BE2C (cell line): ENCODE measurements at regions not wholly inside any gene's neighbourhood (a gene's known extent, or its start where the extent isn't known, plus 50 kb on each side); places are given as distances from the start of the nearest gene placed in this dataset.

ENCODE experiments used
- DNase-seq: peaks from one replicate; pipeline ENCODE4 v3.0.0-alpha.2; 2020
- H3K27me3 ChIP-seq: fragments of 250-450 bp; sonication (Bioruptor Pico); 2 replicates; pipeline ENCODE4 v1.5.1; 2020; ENCODE audit warnings: mild to moderate bottlenecking
- H3K36me3 ChIP-seq: fragments of 250-450 bp; sonication (Bioruptor Pico); 2 replicates; pipeline ENCODE4 v1.5.1; 2020; ENCODE audit warnings: mild to moderate bottlenecking
- H3K4me1 ChIP-seq: fragments of 250-450 bp; sonication (Bioruptor Pico); 2 replicates; pipeline ENCODE4 v1.5.1; 2020
- H3K4me3 ChIP-seq: 2 replicates; pipeline ENCODE4 v1.5.1; 2011; ENCODE audit warnings: low read depth, low read length
- H3K9me3 ChIP-seq: fragments of 250-450 bp; sonication (Bioruptor Pico); 2 replicates; pipeline ENCODE4 v1.5.1; 2020
- CTCF ChIP-seq: IDR thresholded peaks from 2 replicates; pipeline ENCODE4 v1.5.1; 2012; ENCODE audit warnings: mild to moderate bottlenecking, low read depth, low read length

- Histone ChIP-seq H3K9me3 (no peaks in the 10 kb centered on the region), H3K27me3 (peaks cover 34% of the 10 kb centered on the region), H3K4me1 (no peaks in the 10 kb centered on the region), H3K36me3 (no peaks in the 10 kb centered on the region), H3K4me3 (no peak overlapping the region)
- no peak for DNase-seq
- TF ChIP-seq CTCF: no peak
Measured at GRCh38 chr12:132415327-132416120, 74.4 kb upstream of the FBRSL1 start.

- H3K36me3 ChIP-seq: no peaks in the 10 kb centered on the region
- TF ChIP-seq CTCF: peak; percentile 93
- H3K9me3 ChIP-seq: no peaks in the 10 kb centered on the region
- peak; percentile 91 for DNase-seq
- H3K27me3 ChIP-seq: peaks cover 34% of the 10 kb centered on the region
- no peak overlapping the region for H3K4me3 ChIP-seq
- H3K4me1 ChIP-seq: no peaks in the 10 kb centered on the region
Measured at GRCh38 chr12:132414634-132415326, 75.2 kb upstream of the FBRSL1 start.

GRCh38 chr12:132413931-132414588, 75.9 kb upstream of the FBRSL1 start:
- H3K36me3 ChIP-seq: no peaks in the 10 kb centered on the region
- H3K4me1 ChIP-seq: no peaks in the 10 kb centered on the region
- H3K9me3 ChIP-seq: no peaks in the 10 kb centered on the region
- H3K4me3 ChIP-seq: no peak overlapping the region
- DNase-seq: peak; percentile 56
- peak; percentile 68 for TF ChIP-seq CTCF
- peaks cover 31% of the 10 kb centered on the region for H3K27me3 ChIP-seq

- H3K4me1 ChIP-seq: no peaks in the 10 kb centered on the region
- TF ChIP-seq CTCF: no peak
- DNase-seq: no peak
- H3K36me3 ChIP-seq: no peaks in the 10 kb centered on the region
- H3K27me3 ChIP-seq: peaks cover 40% of the 10 kb centered on the region
- H3K4me3 ChIP-seq: no peak overlapping the region
- H3K9me3 ChIP-seq: no peaks in the 10 kb centered on the region
Measured at GRCh38 chr12:132411457-132411856, 78.5 kb upstream of the FBRSL1 start.

- Histone ChIP-seq H3K9me3 (no peaks in the 10 kb centered on the region), H3K4me3 (no peak overlapping the region), H3K4me1 (no peaks in the 10 kb centered on the region), H3K36me3 (no peaks in the 10 kb centered on the region), H3K27me3 (peaks cover 40% of the 10 kb centered on the region)
- DNase-seq: no peak
- no peak for TF ChIP-seq CTCF
Measured at GRCh38 chr12:132410849-132411248, 79.1 kb upstream of the FBRSL1 start.
